Smooth muscle cell (in vitro differentiated cells): ENCODE measurements at regions not wholly inside any gene's neighbourhood (a gene's known extent, or its start where the extent isn't known, plus 50 kb on each side); places are given as distances from the start of the nearest gene placed in this dataset.

ENCODE experiments used
- DNase-seq: peaks from one replicate; lab custom pipeline; 2025; ENCODE audit not compliant: unreplicated experiment; lab: John Stamatoyannopoulos, UW
- H2AFZ ChIP-seq: fragments of 200-600 bp; sonication (generic); 2 replicates; pipeline ENCODE4 v1.6.0; 2016; ENCODE audit warnings: antibody characterized with exemption, low read depth, mild to moderate bottlenecking
- H3F3A ChIP-seq: fragments of 200-600 bp; sonication (generic); 2 replicates; pipeline ENCODE4 v1.6.0; 2017; ENCODE audit warnings: antibody characterized with exemption, low read depth
- H3K27ac ChIP-seq: fragments of 200-600 bp; sonication (generic); 2 replicates; pipeline ENCODE4 v1.5.1; 2016; ENCODE audit warnings: low read depth, mild to moderate bottlenecking
- H3K27me3 ChIP-seq: fragments of 200-600 bp; sonication (generic); 2 replicates; pipeline ENCODE4 v1.6.1; 2016; ENCODE audit warnings: low read depth, mild to moderate bottlenecking
- H3K36me3 ChIP-seq: fragments of 200-600 bp; sonication (generic); 2 replicates; pipeline ENCODE4 v1.5.1; 2016; ENCODE audit warnings: low read depth
- H3K4me1 ChIP-seq: fragments of 200-600 bp; sonication (generic); 2 replicates; pipeline ENCODE4 v1.5.1; 2016; ENCODE audit warnings: low read depth
- H3K4me2 ChIP-seq: fragments of 200-600 bp; sonication (generic); 2 replicates; pipeline ENCODE4 v1.6.0; 2016; ENCODE audit warnings: mild to moderate bottlenecking
- H3K4me3 ChIP-seq: fragments of 200-600 bp; sonication (generic); 2 replicates; pipeline ENCODE4 v1.5.1; 2016; ENCODE audit warnings: mild to moderate bottlenecking
- H3K79me2 ChIP-seq: fragments of 200-600 bp; sonication (generic); 2 replicates; pipeline ENCODE4 v1.6.0; 2016; ENCODE audit warnings: low read depth, mild to moderate bottlenecking
- H3K9ac ChIP-seq: fragments of 200-600 bp; sonication (generic); 2 replicates; pipeline ENCODE4 v1.6.0; 2016; ENCODE audit warnings: low read depth
- H3K9me3 ChIP-seq: fragments of 200-600 bp; sonication (generic); replicated peaks from 2 replicates; pipeline ENCODE4 v1.5.1; 2016; ENCODE audit warnings: low read depth
- H4K20me1 ChIP-seq: fragments of 200-600 bp; sonication (generic); 2 replicates; pipeline ENCODE4 v1.6.0; 2016; ENCODE audit warnings: low read depth
- WGBS: methylation state at CpG from one replicate; pipeline ENCODE4 v1.1.7; 2016; ENCODE audit warnings: low lambda C conversion rate; 5-methylcytosine and 5-hydroxymethylcytosine counted together
- TF ChIP-seq, protein P1 (sequence below): fragments of 200-600 bp; sonication (generic); IDR thresholded peaks from 2 replicates; pipeline ENCODE4 v1.5.1; 2017; ENCODE audit warnings: borderline replicate concordance, mild to moderate bottlenecking, antibody characterized with exemption; ENCODE audit not compliant: insufficient read depth, poor library complexity, severe bottlenecking

DNA sequence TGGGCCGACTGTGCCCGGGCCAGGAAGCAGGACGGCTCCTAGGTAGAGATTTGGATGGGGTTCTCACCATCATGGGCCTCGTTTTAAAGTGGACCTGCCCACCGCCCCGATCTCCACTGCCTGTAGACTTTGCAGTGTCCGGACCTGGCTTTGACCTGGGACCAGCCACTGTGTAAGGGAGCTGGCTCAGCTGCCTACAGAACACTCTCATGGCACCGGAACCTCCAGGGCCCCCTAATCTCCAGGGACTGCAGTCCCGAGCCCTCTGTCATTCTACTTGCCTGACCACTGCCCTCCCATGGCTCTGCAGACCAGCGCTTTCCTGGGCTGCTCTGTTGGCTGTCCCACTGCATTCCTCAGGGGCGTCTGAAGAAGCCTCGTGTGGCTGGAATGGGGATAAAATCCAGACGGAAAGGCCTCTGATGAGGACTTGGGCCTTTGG, 120.8 kb downstream of the GLI2 start:
- Histone ChIP-seq H3K9me3 (no peaks in the 10 kb centered on the region), H3K79me2 (peaks cover 28% of the 10 kb centered on the region), H3F3A (peaks cover 5% of the 10 kb centered on the region), H3K36me3 (no peaks in the 10 kb centered on the region), H3K4me1 (peaks cover 41% of the 10 kb centered on the region), H3K27ac (peak overlapping the region; percentile 20), H3K27me3 (no peaks in the 10 kb centered on the region), H3K4me2 (peak overlapping the region; percentile 15), H3K9ac (no peak overlapping the region), H2AFZ (no peak overlapping the region), H4K20me1 (peaks cover 10% of the 10 kb centered on the region), H3K4me3 (no peak overlapping the region)
- no peak for DNase-seq
- TF ChIP-seq, protein P1, sequence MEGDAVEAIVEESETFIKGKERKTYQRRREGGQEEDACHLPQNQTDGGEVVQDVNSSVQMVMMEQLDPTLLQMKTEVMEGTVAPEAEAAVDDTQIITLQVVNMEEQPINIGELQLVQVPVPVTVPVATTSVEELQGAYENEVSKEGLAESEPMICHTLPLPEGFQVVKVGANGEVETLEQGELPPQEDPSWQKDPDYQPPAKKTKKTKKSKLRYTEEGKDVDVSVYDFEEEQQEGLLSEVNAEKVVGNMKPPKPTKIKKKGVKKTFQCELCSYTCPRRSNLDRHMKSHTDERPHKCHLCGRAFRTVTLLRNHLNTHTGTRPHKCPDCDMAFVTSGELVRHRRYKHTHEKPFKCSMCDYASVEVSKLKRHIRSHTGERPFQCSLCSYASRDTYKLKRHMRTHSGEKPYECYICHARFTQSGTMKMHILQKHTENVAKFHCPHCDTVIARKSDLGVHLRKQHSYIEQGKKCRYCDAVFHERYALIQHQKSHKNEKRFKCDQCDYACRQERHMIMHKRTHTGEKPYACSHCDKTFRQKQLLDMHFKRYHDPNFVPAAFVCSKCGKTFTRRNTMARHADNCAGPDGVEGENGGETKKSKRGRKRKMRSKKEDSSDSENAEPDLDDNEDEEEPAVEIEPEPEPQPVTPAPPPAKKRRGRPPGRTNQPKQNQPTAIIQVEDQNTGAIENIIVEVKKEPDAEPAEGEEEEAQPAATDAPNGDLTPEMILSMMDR, result peak; percentile 41
- 49% methylated on average over 13 of the region's 13 CpGs for WGBS

DNA sequence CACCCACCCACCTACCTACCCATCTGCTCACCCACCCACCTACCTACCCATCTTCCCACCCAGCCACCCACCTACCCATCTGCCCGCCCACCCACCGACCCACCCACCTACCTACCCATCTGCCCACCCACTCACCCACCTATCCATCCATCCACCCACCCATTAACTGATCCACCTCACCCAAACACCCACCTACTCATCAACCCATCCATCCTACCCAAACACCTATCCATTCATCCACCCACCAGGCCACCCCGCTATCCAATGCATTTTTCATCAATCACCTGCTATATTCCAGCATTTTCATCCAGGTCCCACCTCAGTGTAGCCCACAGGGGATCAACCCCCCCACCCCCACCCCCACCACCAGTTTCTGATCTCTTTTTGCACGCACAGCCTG, 121.8 kb downstream of the GLI2 start:
- Histone ChIP-seq H3K36me3 (no peaks in the 10 kb centered on the region), H3K9ac (no peak overlapping the region), H3F3A (peaks cover 6% of the 10 kb centered on the region), H2AFZ (no peak overlapping the region), H3K4me2 (no peak overlapping the region), H3K79me2 (peaks cover 30% of the 10 kb centered on the region), H3K9me3 (no peaks in the 10 kb centered on the region), H3K4me1 (peaks cover 51% of the 10 kb centered on the region), H3K4me3 (no peak overlapping the region), H3K27me3 (no peaks in the 10 kb centered on the region), H4K20me1 (peaks cover 10% of the 10 kb centered on the region), H3K27ac (no peak overlapping the region)
- DNase-seq, result no peak
- TF ChIP-seq, protein P1, result no peak
- WGBS, result 96% methylated on average over 2 of the region's 4 CpGs

DNA sequence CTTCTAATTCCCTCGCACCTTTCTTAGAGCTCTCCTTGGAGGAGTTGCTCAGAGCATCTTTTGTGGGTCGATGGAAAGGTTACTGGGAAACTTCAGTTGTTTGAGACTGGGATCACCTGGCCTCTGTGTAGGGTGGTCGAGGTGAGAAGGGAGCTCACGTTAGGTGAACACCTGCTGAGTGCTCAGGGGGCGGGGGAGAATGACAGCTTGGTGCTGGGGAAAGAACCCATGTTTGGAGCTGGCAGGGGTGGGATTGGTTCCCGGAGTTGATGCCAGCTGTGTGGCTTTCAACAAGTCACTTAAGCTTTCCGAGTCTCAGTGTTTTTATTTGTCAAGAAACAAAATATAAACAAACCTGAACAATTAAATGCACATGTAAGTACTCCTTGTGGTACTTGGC, 122.3 kb downstream of the GLI2 start:
- Histone ChIP-seq H3K27ac (no peak overlapping the region), H3K4me2 (no peak overlapping the region), H3K79me2 (peaks cover 35% of the 10 kb centered on the region), H3K4me3 (no peak overlapping the region), H3K36me3 (no peaks in the 10 kb centered on the region), H3K9me3 (no peaks in the 10 kb centered on the region), H4K20me1 (peaks cover 10% of the 10 kb centered on the region), H3K4me1 (peaks cover 56% of the 10 kb centered on the region), H3K9ac (no peak overlapping the region), H3K27me3 (no peaks in the 10 kb centered on the region), H3F3A (peaks cover 11% of the 10 kb centered on the region), H2AFZ (no peak overlapping the region)
- WGBS, result 98% methylated on average over 7 of the region's 7 CpGs
- TF ChIP-seq, protein P1, result no peak
- no peak for DNase-seq

DNA sequence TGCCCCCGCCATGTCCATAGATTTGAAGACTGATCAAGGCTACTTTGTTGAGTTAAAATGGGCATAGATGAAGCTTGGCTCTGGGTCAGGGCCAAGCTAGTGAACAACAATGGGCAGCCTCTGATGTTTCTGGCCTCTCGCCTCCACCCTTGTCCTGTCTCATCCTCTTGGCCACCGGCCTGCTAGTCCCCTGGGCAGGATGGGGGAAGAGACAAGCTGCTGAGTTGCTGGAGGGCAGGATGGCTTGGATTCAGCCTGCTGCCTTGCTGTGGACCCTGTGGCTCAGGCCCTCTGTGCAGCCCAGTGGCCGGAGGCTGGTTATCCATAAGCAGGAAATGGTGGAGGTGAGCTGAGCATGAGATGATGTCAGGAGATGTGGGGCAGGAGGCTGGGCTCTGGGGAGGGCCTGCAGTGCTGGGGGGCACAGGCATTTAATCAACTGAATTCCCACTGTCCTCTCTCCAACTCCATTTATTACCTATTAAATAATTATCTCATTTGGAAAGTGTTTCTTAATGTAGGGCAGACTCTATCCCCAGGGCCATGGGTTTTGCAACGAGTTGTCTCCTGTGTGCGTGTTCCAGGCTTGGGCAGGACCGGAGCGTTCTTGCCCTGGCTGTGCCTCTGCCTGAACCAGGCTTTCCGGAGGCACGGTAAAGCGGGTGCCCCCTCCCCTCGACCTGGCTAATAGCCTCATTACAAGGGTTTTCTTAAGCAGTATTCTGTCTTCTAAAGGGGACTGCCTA, 122.9 kb downstream of the GLI2 start:
- 67% methylated on average over 12 of the region's 12 CpGs for WGBS
- no peak overlapping the region for H2AFZ ChIP-seq
- no peaks in the 10 kb centered on the region for H3K36me3 ChIP-seq
- no peak overlapping the region for H3K9ac ChIP-seq
- H3K27ac ChIP-seq, result peak overlapping the region; percentile 56
- H3K9me3 ChIP-seq, result no peaks in the 10 kb centered on the region
- DNase-seq, result no peak
- H3K4me1 ChIP-seq, result peaks cover 60% of the 10 kb centered on the region
- TF ChIP-seq, protein P1, result no peak
- H3F3A ChIP-seq, result peaks cover 15% of the 10 kb centered on the region
- H3K79me2 ChIP-seq, result peaks cover 41% of the 10 kb centered on the region
- H4K20me1 ChIP-seq, result peaks cover 7% of the 10 kb centered on the region
- no peaks in the 10 kb centered on the region for H3K27me3 ChIP-seq
- no peak overlapping the region for H3K4me3 ChIP-seq
- H3K4me2 ChIP-seq, result no peak overlapping the region
